Parathyroid adenoma (tissue), 2 donors: ENCODE measurements at regions not wholly inside any gene's neighbourhood (a gene's known extent, or its start where the extent isn't known, plus 50 kb on each side); places are given as distances from the start of the nearest gene placed in this dataset.

Source experiments
- H2AFZ ChIP-seq: fragments of 300-600 bp; sonication (generic); one replicate; pipeline ENCODE4 v1.7.0; 2017; ENCODE audit warnings: antibody characterized with exemption, mild to moderate bottlenecking
- H3K27ac ChIP-seq: fragments of 300-600 bp; sonication (generic); one replicate; pipeline ENCODE4 v1.7.0; 2017
- H3K27me3 ChIP-seq: fragments of 300-600 bp; sonication (generic); one replicate; pipeline ENCODE4 v1.7.0; 2017; ENCODE audit warnings: low read length; ENCODE audit not compliant: control insufficient read depth, insufficient read depth
- H3K36me3 ChIP-seq: fragments of 300-600 bp; sonication (generic); one replicate; pipeline ENCODE4 v1.7.0; 2017; ENCODE audit warnings: low read length; ENCODE audit not compliant: control insufficient read depth, insufficient read depth
- H3K4me1 ChIP-seq: fragments of 300-600 bp; sonication (generic); one replicate; pipeline ENCODE4 v1.7.0; 2017; ENCODE audit warnings: control low read depth
- H3K4me2 ChIP-seq: fragments of 300-600 bp; sonication (generic); one replicate; pipeline ENCODE4 v1.7.0; 2017; ENCODE audit warnings: low read length
- H3K4me3 ChIP-seq: fragments of 300-600 bp; sonication (generic); one replicate; pipeline ENCODE4 v1.7.0; 2017; ENCODE audit warnings: low read depth, low read length
- H3K79me2 ChIP-seq: fragments of 300-600 bp; sonication (generic); one replicate; pipeline ENCODE4 v1.7.0; 2017; ENCODE audit warnings: control low read depth
- H3K9ac ChIP-seq: fragments of 300-600 bp; sonication (generic); one replicate; pipeline ENCODE4 v1.7.0; 2017; ENCODE audit warnings: mild to moderate bottlenecking
- H3K9me3 ChIP-seq: fragments of 300-600 bp; sonication (generic); one replicate; pipeline ENCODE4 v1.7.0; 2017; ENCODE audit warnings: low read length; ENCODE audit not compliant: control insufficient read depth
- TF ChIP-seq, protein P1 (sequence below): fragments of 300-600 bp; sonication (generic); IDR thresholded peaks from one replicate; pipeline ENCODE4 v1.7.0; 2017; ENCODE audit warnings: antibody characterized with exemption, mild to moderate bottlenecking
- donor health status: primary hyperparathyroidism.

DNA sequence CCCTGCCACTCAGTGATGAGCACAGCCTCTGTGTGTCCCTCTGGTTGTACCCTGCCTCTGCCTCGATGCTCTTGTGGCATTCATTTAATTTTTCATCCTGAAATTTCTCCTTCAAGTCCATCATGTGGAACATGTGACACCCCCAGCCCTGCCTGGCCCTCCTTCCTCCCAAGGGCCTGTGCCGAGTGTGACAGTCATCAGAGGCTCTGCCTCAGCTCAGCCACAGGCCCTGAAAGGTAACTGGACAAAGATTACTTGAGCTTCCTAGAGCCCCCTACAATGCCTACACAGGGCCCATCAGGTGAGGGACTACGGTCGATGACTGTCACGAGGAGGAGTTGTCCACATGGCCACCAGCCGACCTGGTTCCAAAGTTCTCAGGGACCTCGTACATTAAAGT, 75.1 kb downstream of the C1QL2 start:
- no peak overlapping the region for H2AFZ ChIP-seq
- TF ChIP-seq, protein P1, sequence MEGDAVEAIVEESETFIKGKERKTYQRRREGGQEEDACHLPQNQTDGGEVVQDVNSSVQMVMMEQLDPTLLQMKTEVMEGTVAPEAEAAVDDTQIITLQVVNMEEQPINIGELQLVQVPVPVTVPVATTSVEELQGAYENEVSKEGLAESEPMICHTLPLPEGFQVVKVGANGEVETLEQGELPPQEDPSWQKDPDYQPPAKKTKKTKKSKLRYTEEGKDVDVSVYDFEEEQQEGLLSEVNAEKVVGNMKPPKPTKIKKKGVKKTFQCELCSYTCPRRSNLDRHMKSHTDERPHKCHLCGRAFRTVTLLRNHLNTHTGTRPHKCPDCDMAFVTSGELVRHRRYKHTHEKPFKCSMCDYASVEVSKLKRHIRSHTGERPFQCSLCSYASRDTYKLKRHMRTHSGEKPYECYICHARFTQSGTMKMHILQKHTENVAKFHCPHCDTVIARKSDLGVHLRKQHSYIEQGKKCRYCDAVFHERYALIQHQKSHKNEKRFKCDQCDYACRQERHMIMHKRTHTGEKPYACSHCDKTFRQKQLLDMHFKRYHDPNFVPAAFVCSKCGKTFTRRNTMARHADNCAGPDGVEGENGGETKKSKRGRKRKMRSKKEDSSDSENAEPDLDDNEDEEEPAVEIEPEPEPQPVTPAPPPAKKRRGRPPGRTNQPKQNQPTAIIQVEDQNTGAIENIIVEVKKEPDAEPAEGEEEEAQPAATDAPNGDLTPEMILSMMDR = no peak
- H3K4me1 ChIP-seq = no peaks in the 10 kb centered on the region
- no peaks in the 10 kb centered on the region for H3K27me3 ChIP-seq
- H3K79me2 ChIP-seq = no peaks in the 10 kb centered on the region
- no peak overlapping the region for H3K27ac ChIP-seq
- H3K9me3 ChIP-seq = no peaks in the 10 kb centered on the region
- no peak overlapping the region for H3K4me3 ChIP-seq
- H3K36me3 ChIP-seq = no peaks in the 10 kb centered on the region
- no peak overlapping the region for H3K9ac ChIP-seq
- H3K4me2 ChIP-seq = no peak overlapping the region

DNA sequence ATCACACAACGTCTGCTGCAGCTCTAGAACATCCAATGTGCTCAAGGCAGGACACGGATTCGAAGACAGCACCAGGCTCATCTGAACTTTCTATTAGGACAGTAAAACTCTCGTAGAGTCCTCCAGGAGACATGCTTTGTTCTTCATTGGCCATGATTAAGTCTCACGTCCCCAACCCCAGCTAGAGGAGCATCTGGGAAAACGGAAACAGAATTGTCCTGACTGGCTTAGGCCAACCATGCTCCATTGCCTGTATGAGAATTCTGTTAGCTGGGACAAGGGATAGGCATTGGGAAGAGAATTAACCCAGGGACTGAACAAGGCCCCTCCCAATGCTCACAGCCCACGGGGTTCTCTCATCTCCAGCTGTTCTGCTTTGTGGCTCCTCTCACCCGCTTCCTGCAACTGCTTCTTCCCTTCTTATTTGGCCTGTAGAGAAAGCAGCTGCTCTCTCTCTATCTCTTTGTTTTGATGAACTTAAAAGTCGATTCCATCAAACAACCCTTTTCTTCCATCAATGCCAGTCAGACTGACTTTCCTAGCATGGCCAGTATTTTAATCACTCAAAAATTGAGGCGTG, 75.6 kb downstream of the C1QL2 start:
- H2AFZ ChIP-seq = no peak overlapping the region

DNA sequence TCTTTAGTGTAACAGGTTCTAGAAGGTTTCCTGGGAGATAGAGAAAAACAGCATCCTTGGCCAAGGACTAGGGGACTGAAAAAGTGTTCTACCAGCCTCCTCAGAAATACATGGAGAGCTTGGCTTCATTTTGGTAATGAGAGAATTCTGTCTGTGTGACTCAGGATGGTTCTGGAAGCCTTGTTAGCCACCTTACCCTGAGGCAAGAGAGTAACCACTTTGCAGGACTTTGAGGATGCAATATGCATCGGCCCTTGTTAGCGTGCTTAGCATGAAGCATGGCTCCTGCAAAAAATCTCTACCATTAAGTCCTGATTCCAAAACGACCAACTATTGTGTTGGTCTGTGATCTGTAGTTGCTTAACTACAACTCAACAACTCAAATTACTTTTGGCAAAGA, 79.8 kb downstream of the C1QL2 start:
- no peaks in the 10 kb centered on the region for H3K9me3 ChIP-seq
- no peaks in the 10 kb centered on the region for H3K79me2 ChIP-seq
- H3K27ac ChIP-seq = no peak overlapping the region
- no peaks in the 10 kb centered on the region for H3K36me3 ChIP-seq
- TF ChIP-seq, protein P1 = no peak
- no peak overlapping the region for H2AFZ ChIP-seq
- H3K9ac ChIP-seq = no peak overlapping the region
- H3K4me3 ChIP-seq = no peak overlapping the region
- no peaks in the 10 kb centered on the region for H3K27me3 ChIP-seq
- H3K4me1 ChIP-seq = no peaks in the 10 kb centered on the region
- no peak overlapping the region for H3K4me2 ChIP-seq

More for the DNA sequence above, 75.6 kb downstream of the C1QL2 start:
- H3K4me1 ChIP-seq = no peaks in the 10 kb centered on the region
- no peak overlapping the region for H3K27ac ChIP-seq
- H3K4me3 ChIP-seq = no peak overlapping the region
- H3K9ac ChIP-seq = no peak overlapping the region
- TF ChIP-seq, protein P1 = no peak
- no peaks in the 10 kb centered on the region for H3K36me3 ChIP-seq
- no peaks in the 10 kb centered on the region for H3K79me2 ChIP-seq
- no peaks in the 10 kb centered on the region for H3K27me3 ChIP-seq
- no peaks in the 10 kb centered on the region for H3K9me3 ChIP-seq
- no peak overlapping the region for H3K4me2 ChIP-seq

DNA sequence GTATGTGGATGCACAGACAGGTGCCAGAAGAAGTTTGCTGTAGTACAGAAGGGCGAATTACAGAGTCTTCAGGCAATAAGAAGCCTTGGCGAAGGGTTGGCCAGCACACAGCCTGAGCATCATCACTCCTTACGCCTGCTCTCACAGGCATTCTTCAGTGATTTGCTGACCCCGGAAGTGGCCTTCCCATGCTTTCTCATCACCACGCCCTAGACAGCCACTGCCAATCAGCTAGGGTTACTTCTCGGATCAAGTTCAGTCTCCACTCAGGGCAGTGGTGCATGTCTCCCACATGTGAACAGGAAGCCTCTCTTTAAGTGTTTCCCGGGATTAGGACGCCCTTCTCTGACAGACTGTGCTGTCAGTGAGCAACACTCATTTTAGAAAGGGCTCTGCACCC, 81.8 kb downstream of the C1QL2 start:
- Histone ChIP-seq H3K4me2 (no peak overlapping the region), H3K27me3 (no peaks in the 10 kb centered on the region), H3K4me3 (no peak overlapping the region), H3K9ac (no peak overlapping the region), H2AFZ (peak overlapping the region; percentile 25), H3K27ac (no peak overlapping the region), H3K36me3 (no peaks in the 10 kb centered on the region), H3K4me1 (no peaks in the 10 kb centered on the region), H3K9me3 (no peaks in the 10 kb centered on the region), H3K79me2 (no peaks in the 10 kb centered on the region)
- TF ChIP-seq, protein P1 = no peak

DNA sequence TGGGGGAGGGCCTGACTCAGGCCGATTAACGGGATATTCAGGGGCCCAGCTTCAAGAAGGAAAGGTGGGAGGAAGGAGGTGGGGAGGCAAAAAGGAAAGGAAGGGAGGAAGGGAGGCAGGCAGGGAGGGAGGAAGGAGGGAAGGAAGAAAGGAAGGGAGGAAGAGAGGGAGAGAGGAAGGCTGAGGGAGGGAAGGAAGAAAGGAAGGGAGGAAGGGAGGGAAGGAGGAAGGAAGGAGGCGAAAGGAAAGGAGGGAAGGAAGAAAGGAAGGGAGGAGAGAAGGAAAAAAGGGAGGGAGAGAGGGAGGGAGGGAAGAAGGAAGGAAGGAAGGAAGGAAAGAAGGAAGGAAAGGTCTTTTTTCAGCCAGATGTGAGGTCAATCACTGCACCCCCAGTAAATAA, 85.3 kb downstream of the C1QL2 start:
- H3K27ac ChIP-seq = no peak overlapping the region
- TF ChIP-seq, protein P1 = no peak
- no peaks in the 10 kb centered on the region for H3K4me1 ChIP-seq
- H3K9ac ChIP-seq = no peak overlapping the region
- no peaks in the 10 kb centered on the region for H3K79me2 ChIP-seq
- no peak overlapping the region for H3K4me2 ChIP-seq
- H2AFZ ChIP-seq = no peak overlapping the region
- H3K9me3 ChIP-seq = no peaks in the 10 kb centered on the region
- no peaks in the 10 kb centered on the region for H3K36me3 ChIP-seq
- no peak overlapping the region for H3K4me3 ChIP-seq
- H3K27me3 ChIP-seq = no peaks in the 10 kb centered on the region
